Natural killer cell (primary cell): ENCODE measurements at regions not wholly inside any gene's neighbourhood (a gene's known extent, or its start where the extent isn't known, plus 50 kb on each side); places are given as distances from the start of the nearest gene placed in this dataset.

Experiments used
- ATAC-seq, 3 donors: fragments of 150-1000 bp in 2 of 3; fragments of 200-7000 bp in 1 of 3; cut with Tn5 transposase; 1 replicate in 1 of 3; 2 replicates in 2 of 3; pipeline ENCODE4 v1.10.0; 2021; ENCODE audit warnings: mild to moderate bottlenecking in 2 of 3, moderate library complexity in 2 of 3
- DNase-seq, 2 donors: peaks; one replicate each; pipeline versions ENCODE4 v3.0.0 to v3.0.0-alpha.2; 2013 to 2021; ENCODE audit warnings: mixed read lengths in 1 of 2
- H3K27ac ChIP-seq: one replicate; pipeline ENCODE4 v1.5.1; 2013; ENCODE audit warnings: mild to moderate bottlenecking, low read length
- H3K27me3 ChIP-seq: one replicate; pipeline ENCODE4 v1.6.1; 2013; ENCODE audit warnings: low read length; ENCODE audit not compliant: control insufficient read depth, insufficient read depth
- H3K36me3 ChIP-seq: one replicate; pipeline ENCODE4 v1.6.1; 2013; ENCODE audit warnings: low read length; ENCODE audit not compliant: control insufficient read depth, insufficient read depth
- H3K4me1 ChIP-seq: one replicate; pipeline ENCODE4 v1.6.1; 2013; ENCODE audit warnings: low read length; ENCODE audit not compliant: control insufficient read depth, insufficient read depth
- H3K4me3 ChIP-seq: one replicate; pipeline ENCODE4 v1.5.1; 2013; ENCODE audit warnings: low read length
- H3K9me3 ChIP-seq: one replicate; pipeline ENCODE4 v1.6.1; 2013; ENCODE audit warnings: low read length; ENCODE audit not compliant: control insufficient read depth, insufficient read depth
- H3K27ac Mint-ChIP-seq, 2 donors: one replicate each; pipeline ENCODE4 v1.8.0; 2022; ENCODE audit warnings: mild to moderate bottlenecking in 2 of 2, mixed read lengths in 2 of 2, moderate library complexity in 1 of 2
- H3K27me3 Mint-ChIP-seq, 2 donors: one replicate each; pipeline ENCODE4 v1.8.0; 2022; ENCODE audit warnings: low read depth in 2 of 2, mixed read lengths in 2 of 2
- H3K36me3 Mint-ChIP-seq: one replicate; pipeline ENCODE4 v1.8.0; 2022; ENCODE audit warnings: mixed read lengths
- H3K4me1 Mint-ChIP-seq, 2 donors: one replicate each; pipeline ENCODE4 v1.8.0; 2022; ENCODE audit warnings: mixed read lengths in 2 of 2
- H3K4me3 Mint-ChIP-seq: one replicate; pipeline ENCODE4 v1.8.0; 2022; ENCODE audit warnings: mild to moderate bottlenecking, moderate library complexity, mixed read lengths
- H3K9me3 Mint-ChIP-seq, 2 donors: one replicate each; pipeline ENCODE4 v1.8.0; 2022; ENCODE audit warnings: mixed read lengths in 2 of 2
- WGBS: methylation state at CpG from one replicate; pipeline ENCODE4 v1.1.7; 2013; ENCODE audit warnings: missing lambda C conversion rate; ENCODE audit not compliant: insufficient coverage; 5-methylcytosine and 5-hydroxymethylcytosine counted together
- intact Hi-C: fragments of 100-400 bp; cut with micrococcal nuclease; formaldehyde crosslinking; loops from one replicate; pipeline ENCODE4 v1.14.2; 2022
- TF ChIP-seq, protein P1 (sequence below): fragments of 200-600 bp; IDR thresholded peaks from one replicate; pipeline ENCODE4 v1.8.0; 2022; ENCODE audit warnings: antibody characterized with exemption

DNA sequence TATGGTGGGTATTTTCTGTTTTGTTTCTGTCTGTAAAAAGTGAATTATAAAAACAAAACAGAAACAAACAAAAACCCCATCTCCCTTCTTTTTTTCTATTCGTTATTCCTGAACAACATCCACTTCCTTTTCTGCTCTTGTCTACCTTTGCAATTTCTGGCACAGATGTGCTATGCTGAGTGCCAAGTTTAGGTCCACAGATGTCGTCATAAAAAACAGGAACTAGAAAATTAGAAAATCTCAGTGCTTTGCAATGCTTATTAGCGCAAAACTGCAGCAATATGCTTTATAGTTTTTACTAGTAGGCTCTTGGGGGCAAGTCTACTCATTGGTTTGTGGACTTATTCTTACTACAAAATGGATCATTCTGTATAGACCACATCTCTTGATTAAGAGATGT is 94.2 kb upstream of the PRKCQ start:
- Histone ChIP-seq H3K27ac (no peak overlapping the region), H3K27me3 (peaks cover 4% of the 10 kb centered on the region), H3K36me3 (no peaks in the 10 kb centered on the region), H3K4me1 (no peaks in the 10 kb centered on the region), H3K4me3 (no peak overlapping the region), H3K9me3 (no peaks in the 10 kb centered on the region)
- no peaks in the 10 kb centered on the region for H3K36me3 Mint-ChIP-seq
- 10% methylated on average over 3 of the region's 3 CpGs for WGBS
- no peak overlapping the region for H3K27ac Mint-ChIP-seq
- TF ChIP-seq, protein P1, sequence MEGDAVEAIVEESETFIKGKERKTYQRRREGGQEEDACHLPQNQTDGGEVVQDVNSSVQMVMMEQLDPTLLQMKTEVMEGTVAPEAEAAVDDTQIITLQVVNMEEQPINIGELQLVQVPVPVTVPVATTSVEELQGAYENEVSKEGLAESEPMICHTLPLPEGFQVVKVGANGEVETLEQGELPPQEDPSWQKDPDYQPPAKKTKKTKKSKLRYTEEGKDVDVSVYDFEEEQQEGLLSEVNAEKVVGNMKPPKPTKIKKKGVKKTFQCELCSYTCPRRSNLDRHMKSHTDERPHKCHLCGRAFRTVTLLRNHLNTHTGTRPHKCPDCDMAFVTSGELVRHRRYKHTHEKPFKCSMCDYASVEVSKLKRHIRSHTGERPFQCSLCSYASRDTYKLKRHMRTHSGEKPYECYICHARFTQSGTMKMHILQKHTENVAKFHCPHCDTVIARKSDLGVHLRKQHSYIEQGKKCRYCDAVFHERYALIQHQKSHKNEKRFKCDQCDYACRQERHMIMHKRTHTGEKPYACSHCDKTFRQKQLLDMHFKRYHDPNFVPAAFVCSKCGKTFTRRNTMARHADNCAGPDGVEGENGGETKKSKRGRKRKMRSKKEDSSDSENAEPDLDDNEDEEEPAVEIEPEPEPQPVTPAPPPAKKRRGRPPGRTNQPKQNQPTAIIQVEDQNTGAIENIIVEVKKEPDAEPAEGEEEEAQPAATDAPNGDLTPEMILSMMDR, result no peak
- H3K4me1 Mint-ChIP-seq, result peaks cover 4 to 7% of the 10 kb centered on the region in 2 donors
- H3K27me3 Mint-ChIP-seq, result peaks cover 14 to 26% of the 10 kb centered on the region in 2 donors
- DNase-seq (no peak), ATAC-seq (no peak)
- no peak overlapping the region for H3K4me3 Mint-ChIP-seq
- intact Hi-C loops, result no loop called here
- H3K9me3 Mint-ChIP-seq, result no peaks in the 10 kb centered on the region

DNA sequence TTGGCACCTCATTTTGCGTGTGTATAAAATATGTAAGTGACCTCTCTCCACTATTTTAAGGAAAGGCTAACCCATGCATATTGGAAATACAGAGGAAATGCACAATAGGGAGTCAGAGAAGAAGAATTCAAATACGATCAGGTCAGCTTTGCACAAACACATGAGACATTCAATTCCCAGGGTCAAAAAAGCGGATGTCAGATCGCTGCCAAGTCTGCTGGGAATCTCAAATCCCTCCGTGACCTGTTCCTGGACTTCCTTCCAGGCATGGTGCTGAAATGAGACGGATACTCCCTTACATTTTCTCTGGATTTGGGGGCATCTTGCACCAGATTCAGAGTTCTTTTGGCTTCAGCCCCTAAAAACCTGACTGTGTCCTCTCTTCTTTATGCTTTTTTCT is 91.9 kb upstream of the PRKCQ start:
- no peaks in the 10 kb centered on the region for H3K4me1 ChIP-seq
- H3K9me3 ChIP-seq, result no peaks in the 10 kb centered on the region
- DNase-seq, result no peak
- Mint-ChIP-seq H3K27ac (no peak overlapping the region), H3K4me1 (peaks cover 0 to 6% of the 10 kb centered on the region in 2 donors), H3K9me3 (no peaks in the 10 kb centered on the region), H3K4me3 (no peak overlapping the region), H3K27me3 (peaks cover 8 to 16% of the 10 kb centered on the region in 2 donors), H3K36me3 (no peaks in the 10 kb centered on the region)
- H3K4me3 ChIP-seq, result no peak overlapping the region
- WGBS, result 90% methylated on average over 5 of the region's 6 CpGs
- intact Hi-C loops, result no loop called here
- TF ChIP-seq, protein P1, result no peak
- no peak overlapping the region for H3K27ac ChIP-seq
- H3K27me3 ChIP-seq, result no peaks in the 10 kb centered on the region
- no peaks in the 10 kb centered on the region for H3K36me3 ChIP-seq
- no peak for ATAC-seq

DNA sequence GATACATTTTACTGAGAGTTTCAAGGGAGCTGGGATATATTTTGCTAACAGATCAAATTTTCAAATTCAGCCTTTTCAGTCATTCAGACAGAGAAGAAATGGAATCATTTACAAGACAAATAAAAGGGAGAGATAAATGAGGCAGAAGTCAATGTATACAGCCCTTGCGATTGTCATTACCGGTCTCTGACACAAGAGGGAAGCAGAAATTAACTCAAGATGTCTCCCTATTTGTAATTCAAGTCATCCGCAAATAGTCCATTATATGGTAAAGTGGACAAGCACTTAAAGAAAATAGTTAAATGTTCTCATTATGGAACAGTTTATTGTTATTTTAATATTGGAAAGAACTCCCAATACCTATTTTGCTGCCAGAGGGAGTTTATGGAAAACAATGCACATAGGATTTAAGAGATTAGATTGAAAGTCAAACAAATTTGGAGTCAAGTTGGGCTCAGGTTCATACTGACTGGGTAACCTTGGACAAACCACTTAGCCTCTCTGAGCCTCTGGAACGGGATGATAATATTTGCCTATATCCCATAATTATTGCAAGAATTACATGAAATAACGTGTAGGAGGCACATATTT is 89.3 kb upstream of the PRKCQ start:
- 43% methylated on average over 4 of the region's 5 CpGs for WGBS
- H3K9me3 Mint-ChIP-seq, result no peaks in the 10 kb centered on the region
- Histone ChIP-seq H3K36me3 (no peaks in the 10 kb centered on the region), H3K9me3 (no peaks in the 10 kb centered on the region), H3K27ac (no peak overlapping the region), H3K4me1 (peaks cover 3% of the 10 kb centered on the region), H3K4me3 (no peak overlapping the region), H3K27me3 (no peaks in the 10 kb centered on the region)
- intact Hi-C loops, result loop anchor here (5.0 kb wide), 1 partner anchor 748 kb away; no protein-coding TSS in a partner anchor
- DNase-seq, result peak in 1 of 2 donors; percentile 65
- H3K4me1 Mint-ChIP-seq, result peaks cover 6 to 18% of the 10 kb centered on the region in 2 donors
- no peak overlapping the region for H3K4me3 Mint-ChIP-seq
- H3K36me3 Mint-ChIP-seq, result no peaks in the 10 kb centered on the region
- TF ChIP-seq, protein P1, result peak; percentile 76
- peak in 2 of 3 donors; percentile 62 to 74 for ATAC-seq
- no peak overlapping the region for H3K27ac Mint-ChIP-seq
- H3K27me3 Mint-ChIP-seq, result peaks cover 4 to 10% of the 10 kb centered on the region in 2 donors
